ENCODE measurements at regions not wholly inside any gene's neighbourhood (a gene's known extent, or its start where the extent isn't known, plus 50 kb on each side); places are given as distances from the start of the nearest gene placed in this dataset.

GRCh38 chr7:118087126-118087525 is 96.8 kb upstream of the LSM8 start:
- TF ChIP-seq EZH2 (IDR thresholded peaks at IDR 0.05; ENCODE audit: low read depth) = no peak
- no peak for TF ChIP-seq CTCF (conservative IDR thresholded peaks at IDR 0.05)
